ENCODE measurements at regions not wholly inside any gene's neighbourhood (a gene's known extent, or its start where the extent isn't known, plus 50 kb on each side); places are given as distances from the start of the nearest gene placed in this dataset.

GRCh38 chr11:115564851-115565250 lies 60.6 kb upstream of the CADM1 start:
- H3K27ac Mint-ChIP-seq, result no peak overlapping the region

More at GRCh38 chr11:115564851-115565250, 60.6 kb upstream of the CADM1 start:
- no peak for TF ChIP-seq ZNF114 (CRISPR knock-in tag; IDR thresholded peaks at IDR 0.05)
- TF ChIP-seq ZNF331 (CRISPR knock-in tag; IDR thresholded peaks at IDR 0.05; ENCODE audit: low read depth), result no peak
- TF ChIP-seq STAT1 (IDR thresholded peaks at IDR 0.05; ENCODE audit: unreplicated experiment), result no peak
- TF ChIP-seq EZH2 (IDR thresholded peaks at IDR 0.05; ENCODE audit: low read depth, unreplicated experiment), result no peak
- TF ChIP-seq POLR2AphosphoS5 (IDR thresholded peaks at IDR 0.05; ENCODE audit: low read depth), result no peak
- no peak for TF ChIP-seq NANOG (IDR thresholded peaks at IDR 0.05; ENCODE audit: borderline replicate concordance)
- no peak for TF ChIP-seq EZH2phosphoT487 (IDR thresholded peaks at IDR 0.05; ENCODE audit: unreplicated experiment)
- no peak for TF ChIP-seq ETS1 (IDR thresholded peaks at IDR 0.05)
- TF ChIP-seq CREB1 (CRISPR knock-in tag; IDR thresholded peaks at IDR 0.05; ENCODE audit: low read depth), result no peak
- TF ChIP-seq, protein P1, sequence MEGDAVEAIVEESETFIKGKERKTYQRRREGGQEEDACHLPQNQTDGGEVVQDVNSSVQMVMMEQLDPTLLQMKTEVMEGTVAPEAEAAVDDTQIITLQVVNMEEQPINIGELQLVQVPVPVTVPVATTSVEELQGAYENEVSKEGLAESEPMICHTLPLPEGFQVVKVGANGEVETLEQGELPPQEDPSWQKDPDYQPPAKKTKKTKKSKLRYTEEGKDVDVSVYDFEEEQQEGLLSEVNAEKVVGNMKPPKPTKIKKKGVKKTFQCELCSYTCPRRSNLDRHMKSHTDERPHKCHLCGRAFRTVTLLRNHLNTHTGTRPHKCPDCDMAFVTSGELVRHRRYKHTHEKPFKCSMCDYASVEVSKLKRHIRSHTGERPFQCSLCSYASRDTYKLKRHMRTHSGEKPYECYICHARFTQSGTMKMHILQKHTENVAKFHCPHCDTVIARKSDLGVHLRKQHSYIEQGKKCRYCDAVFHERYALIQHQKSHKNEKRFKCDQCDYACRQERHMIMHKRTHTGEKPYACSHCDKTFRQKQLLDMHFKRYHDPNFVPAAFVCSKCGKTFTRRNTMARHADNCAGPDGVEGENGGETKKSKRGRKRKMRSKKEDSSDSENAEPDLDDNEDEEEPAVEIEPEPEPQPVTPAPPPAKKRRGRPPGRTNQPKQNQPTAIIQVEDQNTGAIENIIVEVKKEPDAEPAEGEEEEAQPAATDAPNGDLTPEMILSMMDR (conservative IDR thresholded peaks at IDR 0.05; ENCODE audit: low read depth in 2 of 2), result no peak
- TF ChIP-seq REST (IDR thresholded peaks at IDR 0.05; ENCODE audit: unreplicated experiment), result no peak
- TF ChIP-seq, protein P2, sequence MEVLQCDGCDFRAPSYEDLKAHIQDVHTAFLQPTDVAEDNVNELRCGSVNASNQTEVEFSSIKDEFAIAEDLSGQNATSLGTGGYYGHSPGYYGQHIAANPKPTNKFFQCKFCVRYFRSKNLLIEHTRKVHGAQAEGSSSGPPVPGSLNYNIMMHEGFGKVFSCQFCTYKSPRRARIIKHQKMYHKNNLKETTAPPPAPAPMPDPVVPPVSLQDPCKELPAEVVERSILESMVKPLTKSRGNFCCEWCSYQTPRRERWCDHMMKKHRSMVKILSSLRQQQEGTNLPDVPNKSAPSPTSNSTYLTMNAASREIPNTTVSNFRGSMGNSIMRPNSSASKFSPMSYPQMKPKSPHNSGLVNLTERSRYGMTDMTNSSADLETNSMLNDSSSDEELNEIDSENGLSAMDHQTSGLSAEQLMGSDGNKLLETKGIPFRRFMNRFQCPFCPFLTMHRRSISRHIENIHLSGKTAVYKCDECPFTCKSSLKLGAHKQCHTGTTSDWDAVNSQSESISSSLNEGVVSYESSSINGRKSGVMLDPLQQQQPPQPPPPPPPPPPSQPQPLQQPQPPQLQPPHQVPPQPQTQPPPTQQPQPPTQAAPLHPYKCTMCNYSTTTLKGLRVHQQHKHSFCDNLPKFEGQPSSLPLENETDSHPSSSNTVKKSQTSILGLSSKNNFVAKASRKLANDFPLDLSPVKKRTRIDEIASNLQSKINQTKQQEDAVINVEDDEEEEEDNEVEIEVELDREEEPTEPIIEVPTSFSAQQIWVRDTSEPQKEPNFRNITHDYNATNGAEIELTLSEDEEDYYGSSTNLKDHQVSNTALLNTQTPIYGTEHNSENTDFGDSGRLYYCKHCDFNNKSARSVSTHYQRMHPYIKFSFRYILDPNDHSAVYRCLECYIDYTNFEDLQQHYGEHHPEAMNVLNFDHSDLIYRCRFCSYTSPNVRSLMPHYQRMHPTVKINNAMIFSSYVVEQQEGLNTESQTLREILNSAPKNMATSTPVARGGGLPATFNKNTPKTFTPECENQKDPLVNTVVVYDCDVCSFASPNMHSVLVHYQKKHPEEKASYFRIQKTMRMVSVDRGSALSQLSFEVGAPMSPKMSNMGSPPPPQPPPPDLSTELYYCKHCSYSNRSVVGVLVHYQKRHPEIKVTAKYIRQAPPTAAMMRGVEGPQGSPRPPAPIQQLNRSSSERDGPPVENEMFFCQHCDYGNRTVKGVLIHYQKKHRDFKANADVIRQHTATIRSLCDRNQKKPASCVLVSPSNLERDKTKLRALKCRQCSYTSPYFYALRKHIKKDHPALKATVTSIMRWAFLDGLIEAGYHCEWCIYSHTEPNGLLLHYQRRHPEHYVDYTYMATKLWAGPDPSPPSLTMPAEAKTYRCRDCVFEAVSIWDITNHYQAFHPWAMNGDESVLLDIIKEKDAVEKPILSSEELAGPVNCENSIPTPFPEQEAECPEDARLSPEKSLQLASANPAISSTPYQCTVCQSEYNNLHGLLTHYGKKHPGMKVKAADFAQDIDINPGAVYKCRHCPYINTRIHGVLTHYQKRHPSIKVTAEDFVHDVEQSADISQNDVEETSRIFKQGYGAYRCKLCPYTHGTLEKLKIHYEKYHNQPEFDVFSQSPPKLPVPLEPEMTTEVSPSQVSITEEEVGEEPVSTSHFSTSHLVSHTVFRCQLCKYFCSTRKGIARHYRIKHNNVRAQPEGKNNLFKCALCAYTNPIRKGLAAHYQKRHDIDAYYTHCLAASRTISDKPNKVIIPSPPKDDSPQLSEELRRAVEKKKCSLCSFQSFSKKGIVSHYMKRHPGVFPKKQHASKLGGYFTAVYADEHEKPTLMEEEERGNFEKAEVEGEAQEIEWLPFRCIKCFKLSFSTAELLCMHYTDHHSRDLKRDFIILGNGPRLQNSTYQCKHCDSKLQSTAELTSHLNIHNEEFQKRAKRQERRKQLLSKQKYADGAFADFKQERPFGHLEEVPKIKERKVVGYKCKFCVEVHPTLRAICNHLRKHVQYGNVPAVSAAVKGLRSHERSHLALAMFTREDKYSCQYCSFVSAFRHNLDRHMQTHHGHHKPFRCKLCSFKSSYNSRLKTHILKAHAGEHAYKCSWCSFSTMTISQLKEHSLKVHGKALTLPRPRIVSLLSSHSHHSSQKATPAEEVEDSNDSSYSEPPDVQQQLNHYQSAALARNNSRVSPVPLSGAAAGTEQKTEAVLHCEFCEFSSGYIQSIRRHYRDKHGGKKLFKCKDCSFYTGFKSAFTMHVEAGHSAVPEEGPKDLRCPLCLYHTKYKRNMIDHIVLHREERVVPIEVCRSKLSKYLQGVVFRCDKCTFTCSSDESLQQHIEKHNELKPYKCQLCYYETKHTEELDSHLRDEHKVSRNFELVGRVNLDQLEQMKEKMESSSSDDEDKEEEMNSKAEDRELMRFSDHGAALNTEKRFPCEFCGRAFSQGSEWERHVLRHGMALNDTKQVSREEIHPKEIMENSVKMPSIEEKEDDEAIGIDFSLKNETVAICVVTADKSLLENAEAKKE (CRISPR knock-in tag; IDR thresholded peaks at IDR 0.05), result no peak
- TF ChIP-seq JUNB (IDR thresholded peaks at IDR 0.05; ENCODE audit: unreplicated experiment), result no peak
- peaks cover 3% of the 10 kb centered on the region for H3K27me3 Mint-ChIP-seq (ENCODE audit: insufficient read depth, low read depth, poor library complexity)
- H3K79me2 ChIP-seq (replicated peaks; ENCODE audit: insufficient read depth), result no peaks in the 10 kb centered on the region
- ATAC-seq, result no peak
- no peak overlapping the region for H2AFZ ChIP-seq
- DNase-seq (ENCODE audit: low spot score), result no peak
- H3K9me2 ChIP-seq (ENCODE audit: insufficient read depth), result no peaks in the 10 kb centered on the region
- H3K4me2 ChIP-seq, result no peak overlapping the region
- no peak overlapping the region for H3K4me3 ChIP-seq
- no peaks in the 10 kb centered on the region for H3K4me1 ChIP-seq (ENCODE audit: insufficient read depth)
- no peaks in the 10 kb centered on the region; the same call in 2 of the 3 replicates for H3K9me3 Mint-ChIP-seq
- no peaks in the 10 kb centered on the region for H3K27me3 ChIP-seq (ENCODE audit: insufficient read depth)
- no peaks in the 10 kb centered on the region for H3F3A ChIP-seq (replicated peaks; ENCODE audit: low read depth)
- no peak overlapping the region for H3K27ac ChIP-seq (ENCODE audit: low read depth)
- no peaks in the 10 kb centered on the region for H3K36me3 Mint-ChIP-seq (ENCODE audit: low read depth)
- no peaks in the 10 kb centered on the region for H4K20me1 ChIP-seq (replicated peaks; ENCODE audit: insufficient read depth)
- H3K4me3 Mint-ChIP-seq, result no peak overlapping the region
- H3K4me1 Mint-ChIP-seq, result no peaks in the 10 kb centered on the region; the same call in 2 of the 3 replicates
- no peaks in the 10 kb centered on the region for H3K36me3 ChIP-seq (ENCODE audit: insufficient read depth)
